ENCODE measurements at regions not wholly inside any gene's neighbourhood (a gene's known extent, or its start where the extent isn't known, plus 50 kb on each side); places are given as distances from the start of the nearest gene placed in this dataset.

DNA sequence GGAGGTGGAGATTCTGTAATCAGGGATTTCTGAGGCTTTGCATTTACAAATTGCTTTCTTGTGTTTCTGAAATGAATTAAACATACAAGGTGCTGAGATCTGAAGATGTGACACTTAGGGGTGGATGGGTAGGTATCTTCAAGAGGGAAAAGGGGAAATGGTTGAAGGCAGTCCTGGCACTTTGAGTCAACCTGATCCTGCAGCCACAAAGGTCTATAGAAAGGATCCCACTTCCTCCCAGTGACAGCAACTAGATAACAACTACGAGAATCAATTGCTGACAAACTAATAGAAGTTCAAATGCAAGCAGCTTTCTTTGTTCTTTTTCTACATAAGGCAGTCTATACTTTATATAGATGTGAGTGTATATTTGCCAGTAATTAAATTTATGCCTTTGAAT, 553.3 kb downstream of the MDFIC start:
- TF ChIP-seq, protein P1, sequence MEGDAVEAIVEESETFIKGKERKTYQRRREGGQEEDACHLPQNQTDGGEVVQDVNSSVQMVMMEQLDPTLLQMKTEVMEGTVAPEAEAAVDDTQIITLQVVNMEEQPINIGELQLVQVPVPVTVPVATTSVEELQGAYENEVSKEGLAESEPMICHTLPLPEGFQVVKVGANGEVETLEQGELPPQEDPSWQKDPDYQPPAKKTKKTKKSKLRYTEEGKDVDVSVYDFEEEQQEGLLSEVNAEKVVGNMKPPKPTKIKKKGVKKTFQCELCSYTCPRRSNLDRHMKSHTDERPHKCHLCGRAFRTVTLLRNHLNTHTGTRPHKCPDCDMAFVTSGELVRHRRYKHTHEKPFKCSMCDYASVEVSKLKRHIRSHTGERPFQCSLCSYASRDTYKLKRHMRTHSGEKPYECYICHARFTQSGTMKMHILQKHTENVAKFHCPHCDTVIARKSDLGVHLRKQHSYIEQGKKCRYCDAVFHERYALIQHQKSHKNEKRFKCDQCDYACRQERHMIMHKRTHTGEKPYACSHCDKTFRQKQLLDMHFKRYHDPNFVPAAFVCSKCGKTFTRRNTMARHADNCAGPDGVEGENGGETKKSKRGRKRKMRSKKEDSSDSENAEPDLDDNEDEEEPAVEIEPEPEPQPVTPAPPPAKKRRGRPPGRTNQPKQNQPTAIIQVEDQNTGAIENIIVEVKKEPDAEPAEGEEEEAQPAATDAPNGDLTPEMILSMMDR (IDR thresholded peaks at IDR 0.05) = no peak
- TF ChIP-seq POLR2A (IDR thresholded peaks at IDR 0.05) = no peak
